ENCODE measurements at regions not wholly inside any gene's neighbourhood (a gene's known extent, or its start where the extent isn't known, plus 50 kb on each side); places are given as distances from the start of the nearest gene placed in this dataset.

GRCh38 chr9:99544526-99544925, 277.2 kb upstream of the NR4A3 start:
- no peaks in the 10 kb centered on the region for H3K27me3 ChIP-seq (ENCODE audit: control insufficient read depth, insufficient read depth, low read length)
- H3K36me3 ChIP-seq (ENCODE audit: control insufficient read depth, insufficient read depth, low read length) = no peaks in the 10 kb centered on the region
- FAIRE-seq (no peak), DNase-seq (ENCODE audit: low read depth) (no peak)
- no peak for TF ChIP-seq CTCF (IDR thresholded peaks at IDR 0.05; ENCODE audit: insufficient read depth, low read length, severe bottlenecking)
- H3K4me3 ChIP-seq (ENCODE audit: low read depth, low read length) = no peak overlapping the region

- TF ChIP-seq CTCF (IDR thresholded peaks at IDR 0.05; ENCODE audit: insufficient read depth, low read length, severe bottlenecking) = no peak
- Histone ChIP-seq H3K36me3 (ENCODE audit: control insufficient read depth, insufficient read depth, low read length) (no peaks in the 10 kb centered on the region), H3K4me3 (ENCODE audit: low read depth, low read length) (no peak overlapping the region), H3K27me3 (ENCODE audit: control insufficient read depth, insufficient read depth, low read length) (no peaks in the 10 kb centered on the region)
- DNase-seq (ENCODE audit: low read depth) = no peak
- no peak for FAIRE-seq
Measured at GRCh38 chr9:99549441-99549840, 272.2 kb upstream of the NR4A3 start.

- no peak for FAIRE-seq
- H3K4me3 ChIP-seq (ENCODE audit: low read depth, low read length) = no peak overlapping the region
- no peaks in the 10 kb centered on the region for H3K27me3 ChIP-seq (ENCODE audit: control insufficient read depth, insufficient read depth, low read length)
- no peak for TF ChIP-seq CTCF (IDR thresholded peaks at IDR 0.05; ENCODE audit: insufficient read depth, low read length, severe bottlenecking)
- H3K36me3 ChIP-seq (ENCODE audit: control insufficient read depth, insufficient read depth, low read length) = no peaks in the 10 kb centered on the region
- DNase-seq (ENCODE audit: low read depth) = no peak
Measured at GRCh38 chr9:99555792-99556191, 265.9 kb upstream of the NR4A3 start.

- H3K36me3 ChIP-seq (ENCODE audit: control insufficient read depth, insufficient read depth, low read length) = no peaks in the 10 kb centered on the region
- no peak for TF ChIP-seq CTCF (IDR thresholded peaks at IDR 0.05; ENCODE audit: insufficient read depth, low read length, severe bottlenecking)
- no peak for FAIRE-seq
Measured at GRCh38 chr9:99556998-99557397, 264.7 kb upstream of the NR4A3 start.

GRCh38 chr9:99557816-99558215, 263.9 kb upstream of the NR4A3 start:
- Histone ChIP-seq H3K36me3 (ENCODE audit: control insufficient read depth, insufficient read depth, low read length) (no peaks in the 10 kb centered on the region), H3K4me3 (ENCODE audit: low read depth, low read length) (no peak overlapping the region), H3K27me3 (ENCODE audit: control insufficient read depth, insufficient read depth, low read length) (no peaks in the 10 kb centered on the region)
- TF ChIP-seq CTCF (IDR thresholded peaks at IDR 0.05; ENCODE audit: insufficient read depth, low read length, severe bottlenecking) = no peak
- DNase-seq (ENCODE audit: low read depth) = no peak
- FAIRE-seq = no peak

More at GRCh38 chr9:99556998-99557397, 264.7 kb upstream of the NR4A3 start:
- Histone ChIP-seq H3K27me3 (ENCODE audit: control insufficient read depth, insufficient read depth, low read length) (no peaks in the 10 kb centered on the region), H3K4me3 (ENCODE audit: low read depth, low read length) (no peak overlapping the region)
- DNase-seq (ENCODE audit: low read depth) = no peak

GRCh38 chr9:99559776-99560175, 261.9 kb upstream of the NR4A3 start:
- DNase-seq (ENCODE audit: low read depth) (peak; percentile 1), FAIRE-seq (no peak)
- no peak for TF ChIP-seq CTCF (IDR thresholded peaks at IDR 0.05; ENCODE audit: insufficient read depth, low read length, severe bottlenecking)
- Histone ChIP-seq H3K27me3 (ENCODE audit: control insufficient read depth, insufficient read depth, low read length) (no peaks in the 10 kb centered on the region), H3K4me3 (ENCODE audit: low read depth, low read length) (no peak overlapping the region), H3K36me3 (ENCODE audit: control insufficient read depth, insufficient read depth, low read length) (no peaks in the 10 kb centered on the region)

Measured in bronchial epithelial cell (primary cell).